ENCODE measurements at regions not wholly inside any gene's neighbourhood (a gene's known extent, or its start where the extent isn't known, plus 50 kb on each side); places are given as distances from the start of the nearest gene placed in this dataset.

GRCh38 chr11:109926941-109927340 is 166.3 kb upstream of the ZC3H12C start:
- Histone ChIP-seq H3K27ac (ENCODE audit: control insufficient read depth, insufficient read depth) (no peak overlapping the region), H3K79me2 (ENCODE audit: control insufficient read depth, insufficient read depth, low read length) (no peaks in the 10 kb centered on the region), H3K4me2 (ENCODE audit: control insufficient read depth, insufficient read depth) (no peak overlapping the region), H2AFZ (ENCODE audit: control insufficient read depth, low read depth, low read length) (no peak overlapping the region), H4K20me1 (ENCODE audit: control insufficient read depth, insufficient read depth) (no peaks in the 10 kb centered on the region), H3K4me1 (ENCODE audit: control insufficient read depth, insufficient read depth, low read length) (no peaks in the 10 kb centered on the region), H3K27me3 (replicated peaks in 1 of 2; ENCODE audit: control insufficient read depth in 2 of 2, insufficient read depth in 2 of 2, low read length in 1 of 2) (no peaks in the 10 kb centered on the region; a peak in 2 of 4 replicates), H3K9me3 (replicated peaks; ENCODE audit: control insufficient read depth, insufficient read depth, low read length) (no peaks in the 10 kb centered on the region), H3K36me3 (ENCODE audit: control insufficient read depth in 2 of 2, insufficient read depth in 2 of 2, low read length in 1 of 2) (no peaks in the 10 kb centered on the region), H3K4me3 (no peak overlapping the region), H3K9ac (ENCODE audit: control insufficient read depth, insufficient read depth, low read length) (no peak overlapping the region)
- ChIA-PET CTCF (interaction anchor here (0.5 to 0.8 kb wide), 3 partner anchors 13 to 1218 kb away, joined by 3 read pairs; no protein-coding TSS in a partner anchor), SMC1A (ENCODE audit: uncharacterized antibody, unreplicated experiment) (interaction anchor here (0.6 to 2.0 kb wide), 2 partner anchors 12 to 82 kb away, joined by 3 to 5 read pairs; no protein-coding TSS in a partner anchor), POLR2A (no interaction called here), RAD21 (ENCODE audit: unreplicated experiment) (interaction anchor here (1.5 kb wide), 1 partner anchor 12 kb away, joined by 4 read pairs; no protein-coding TSS in a partner anchor)
- no peak for DNase-seq (ENCODE audit: low read depth, low spot score)
- TF ChIP-seq CREB1 (IDR thresholded peaks at IDR 0.05; ENCODE audit: low read depth) (no peak), ZNF687 (IDR thresholded peaks at IDR 0.05) (no peak), EGR1 (IDR thresholded peaks at IDR 0.05; ENCODE audit: borderline replicate concordance in 1 of 2, low read depth in 2 of 2, low read length in 2 of 2) (no peak)
- intact Hi-C loops (cut with micrococcal nuclease; ENCODE audit: unreplicated experiment) = no loop called here
- 2% methylated on average over 3 of the region's 3 CpGs for WGBS (ENCODE audit: insufficient coverage, insufficient replicate concordance, low lambda C conversion rate, missing lambda C conversion rate)
- no peak for ATAC-seq
- in situ Hi-C loops (cut with MboI) = no loop called here
- BruUV-seq (replicated peaks) = no TSS peak
- FAIRE-seq = no peak
